ENCODE measurements at regions not wholly inside any gene's neighbourhood (a gene's known extent, or its start where the extent isn't known, plus 50 kb on each side); places are given as distances from the start of the nearest gene placed in this dataset.

DNA sequence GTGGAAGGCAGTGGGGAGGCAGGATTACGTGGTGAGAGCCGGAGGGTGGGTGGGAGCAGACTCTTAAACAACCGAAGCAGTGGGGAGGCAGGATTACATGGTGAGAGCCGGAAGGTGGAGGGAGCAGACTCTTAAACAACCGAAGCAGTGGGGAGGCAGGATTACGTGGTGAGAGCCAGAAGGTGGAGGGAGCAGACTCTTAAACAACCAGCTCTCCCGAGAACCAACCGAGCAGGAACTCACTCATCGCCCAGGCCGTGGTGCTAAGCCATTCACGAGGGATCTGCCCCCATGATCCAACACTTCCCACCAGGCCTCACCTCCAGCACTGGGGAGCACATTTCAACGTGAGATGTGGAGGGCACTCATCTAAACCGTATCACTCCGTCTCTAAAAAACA lies 87.7 kb downstream of the RTP5 start:
- TF ChIP-seq, protein P1, sequence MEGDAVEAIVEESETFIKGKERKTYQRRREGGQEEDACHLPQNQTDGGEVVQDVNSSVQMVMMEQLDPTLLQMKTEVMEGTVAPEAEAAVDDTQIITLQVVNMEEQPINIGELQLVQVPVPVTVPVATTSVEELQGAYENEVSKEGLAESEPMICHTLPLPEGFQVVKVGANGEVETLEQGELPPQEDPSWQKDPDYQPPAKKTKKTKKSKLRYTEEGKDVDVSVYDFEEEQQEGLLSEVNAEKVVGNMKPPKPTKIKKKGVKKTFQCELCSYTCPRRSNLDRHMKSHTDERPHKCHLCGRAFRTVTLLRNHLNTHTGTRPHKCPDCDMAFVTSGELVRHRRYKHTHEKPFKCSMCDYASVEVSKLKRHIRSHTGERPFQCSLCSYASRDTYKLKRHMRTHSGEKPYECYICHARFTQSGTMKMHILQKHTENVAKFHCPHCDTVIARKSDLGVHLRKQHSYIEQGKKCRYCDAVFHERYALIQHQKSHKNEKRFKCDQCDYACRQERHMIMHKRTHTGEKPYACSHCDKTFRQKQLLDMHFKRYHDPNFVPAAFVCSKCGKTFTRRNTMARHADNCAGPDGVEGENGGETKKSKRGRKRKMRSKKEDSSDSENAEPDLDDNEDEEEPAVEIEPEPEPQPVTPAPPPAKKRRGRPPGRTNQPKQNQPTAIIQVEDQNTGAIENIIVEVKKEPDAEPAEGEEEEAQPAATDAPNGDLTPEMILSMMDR (IDR thresholded peaks at IDR 0.05; ENCODE audit: low read depth, low read length) = no peak
- no peak for DNase-seq (ENCODE audit: low read depth in 2 of 2)
- no peak overlapping the region for H3K4me3 ChIP-seq (replicated peaks in 1 of 2; ENCODE audit: low read depth in 2 of 2, low read length in 2 of 2)

GRCh38 chr2:241958818-241959545 lies 89.5 kb downstream of the RTP5 start:
- no peak overlapping the region for H3K4me3 ChIP-seq (replicated peaks in 1 of 2; ENCODE audit: low read depth in 2 of 2, low read length in 2 of 2)
- TF ChIP-seq, protein P1 (IDR thresholded peaks at IDR 0.05; ENCODE audit: low read depth, low read length) = no peak
- DNase-seq (ENCODE audit: low read depth in 2 of 2) = no peak

DNA sequence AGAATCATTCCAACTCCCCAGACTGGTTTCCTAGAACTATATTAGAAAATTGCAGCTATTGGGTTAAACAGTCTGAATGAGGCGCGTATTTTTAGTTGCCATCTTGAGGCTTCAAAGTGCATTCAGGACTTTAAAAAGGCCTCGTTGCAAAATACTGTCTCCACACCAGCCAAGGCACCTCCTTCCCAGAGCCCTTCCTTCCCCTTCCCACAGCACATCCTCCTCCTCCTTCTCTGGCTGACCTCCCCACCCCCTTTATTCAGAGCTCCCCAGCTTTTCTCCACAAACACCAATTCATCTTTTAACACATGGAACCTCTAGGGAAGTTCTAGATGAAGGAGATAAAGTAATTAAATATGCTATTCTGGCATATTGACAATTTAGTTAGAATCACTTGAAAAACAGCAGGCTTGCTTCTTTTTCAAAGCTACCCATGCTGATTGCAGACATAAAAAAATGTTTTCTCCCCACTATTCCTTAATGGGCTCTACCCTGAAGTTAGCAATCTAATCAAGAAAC lies 90.3 kb downstream of the RTP5 start:
- H3K4me3 ChIP-seq (replicated peaks in 1 of 2; ENCODE audit: low read depth in 2 of 2, low read length in 2 of 2) = no peak overlapping the region
- TF ChIP-seq, protein P1 (IDR thresholded peaks at IDR 0.05; ENCODE audit: low read depth, low read length) = no peak
- DNase-seq (ENCODE audit: low read depth in 2 of 2) = no peak

- DNase-seq (ENCODE audit: low read depth in 2 of 2) = no peak
- TF ChIP-seq, protein P1 (IDR thresholded peaks at IDR 0.05; ENCODE audit: low read depth, low read length) = no peak
- H3K4me3 ChIP-seq (replicated peaks in 1 of 2; ENCODE audit: low read depth in 2 of 2, low read length in 2 of 2) = no peak overlapping the region
Observed at GRCh38 chr2:241961454-241961853, 91.9 kb downstream of the RTP5 start.

DNA sequence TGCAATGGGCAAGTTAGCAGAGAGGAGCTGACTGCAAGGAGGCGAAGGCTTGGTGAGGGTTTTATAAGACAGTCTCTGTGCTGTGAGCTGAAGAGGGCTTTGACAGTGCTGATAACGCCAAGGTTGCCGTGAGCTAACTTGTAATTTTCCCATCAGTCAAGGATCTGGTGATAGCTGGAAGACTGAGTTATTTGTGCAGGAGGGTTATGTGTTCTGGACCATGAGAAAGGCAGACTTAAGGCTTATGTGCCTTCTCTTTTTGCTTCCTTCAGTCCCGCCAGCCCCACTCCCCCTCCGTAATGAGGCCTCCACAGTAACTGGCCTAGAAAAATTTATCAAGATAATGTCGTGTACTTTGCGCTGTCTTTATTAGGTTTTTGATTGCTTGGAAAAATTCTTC lies 94.6 kb downstream of the RTP5 start:
- DNase-seq (ENCODE audit: low read depth in 2 of 2) = no peak
- no peak overlapping the region for H3K4me3 ChIP-seq (replicated peaks in 1 of 2; ENCODE audit: low read depth in 2 of 2, low read length in 2 of 2)
- TF ChIP-seq, protein P1 (IDR thresholded peaks at IDR 0.05; ENCODE audit: low read depth, low read length) = no peak

DNA sequence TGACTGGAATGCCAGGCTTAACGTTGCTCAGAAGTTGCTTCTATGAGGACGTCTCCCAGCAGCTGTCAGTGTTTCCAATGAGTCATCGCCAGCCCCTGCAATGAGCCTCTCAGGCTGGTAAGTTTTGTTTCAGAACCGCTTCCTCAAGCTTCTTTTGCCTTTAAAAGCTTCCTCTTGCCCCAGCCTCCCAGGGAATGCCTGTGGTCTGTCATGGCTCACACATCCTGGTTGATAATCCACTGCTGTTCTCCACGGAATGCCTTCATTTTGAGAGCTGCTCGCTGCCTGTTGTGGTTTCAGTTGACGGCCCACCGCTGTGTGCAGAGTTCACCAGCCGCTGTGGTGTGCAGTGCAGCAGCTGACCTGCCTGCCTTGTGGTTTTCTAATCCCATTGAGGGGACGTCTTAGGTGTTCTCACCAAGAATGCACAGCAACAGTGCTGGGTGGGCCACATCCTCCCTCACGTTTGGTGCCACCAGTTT lies 96.4 kb downstream of the RTP5 start:
- peak; percentile 88 to 93 for DNase-seq (ENCODE audit: low read depth in 2 of 2)
- TF ChIP-seq, protein P1 (IDR thresholded peaks at IDR 0.05; ENCODE audit: low read depth, low read length) = no peak
- H3K4me3 ChIP-seq (replicated peaks in 1 of 2; ENCODE audit: low read depth in 2 of 2, low read length in 2 of 2) = peak overlapping the region; percentile 8 to 41

Data from cardiac fibroblast (primary cell).